Right lobe of liver (tissue), 4 donors: ENCODE measurements at regions not wholly inside any gene's neighbourhood (a gene's known extent, or its start where the extent isn't known, plus 50 kb on each side); places are given as distances from the start of the nearest gene placed in this dataset.

Experiments
- CTCF ChIP-seq, 4 donors: fragments of 200-600 bp in 3 of 4; fragments of 450-650 bp in 1 of 4; IDR thresholded peaks; one replicate each; pipeline versions ENCODE4 v1.5.1 to v1.8.0; 2016 to 2022; ENCODE audit warnings: antibody characterized with exemption in 4 of 4, mild to moderate bottlenecking in 2 of 4
- POLR2A ChIP-seq: fragments of 450-650 bp; IDR thresholded peaks from one replicate; pipeline ENCODE4 v1.6.1; 2017; ENCODE audit warnings: antibody characterized with exemption, mild to moderate bottlenecking
- donor health status: DM: no; HTN: no; CAD: no.
- donor health status: DM: no; HTN: no; CAD: no.
- donor health status: DM: no; HTN: yes; CAD: no.

- TF ChIP-seq CTCF (IDR thresholded peaks at IDR 0.05), result no peak
- TF ChIP-seq POLR2A, result no peak
These were observed 223.0 kb downstream of the NR2F2 start for GRCh38 chr15:96553451-96553850.
